HG03565 (cell line): ENCODE measurements at regions not wholly inside any gene's neighbourhood (a gene's known extent, or its start where the extent isn't known, plus 50 kb on each side); places are given as distances from the start of the nearest gene placed in this dataset.
"Not testable (repeated sequence)": the region's sequence is repeated elsewhere in the genome, so short reads cannot be mapped to it uniquely, and the experiment has no call there.

Experiments
- ATAC-seq: cut with Tn5 transposase; IDR thresholded peaks from one replicate; pipeline ENCODE4 v1.9.1; 2021; ENCODE audit warnings: mild to moderate bottlenecking, moderate library complexity; ENCODE audit not compliant: unreplicated experiment

DNA sequence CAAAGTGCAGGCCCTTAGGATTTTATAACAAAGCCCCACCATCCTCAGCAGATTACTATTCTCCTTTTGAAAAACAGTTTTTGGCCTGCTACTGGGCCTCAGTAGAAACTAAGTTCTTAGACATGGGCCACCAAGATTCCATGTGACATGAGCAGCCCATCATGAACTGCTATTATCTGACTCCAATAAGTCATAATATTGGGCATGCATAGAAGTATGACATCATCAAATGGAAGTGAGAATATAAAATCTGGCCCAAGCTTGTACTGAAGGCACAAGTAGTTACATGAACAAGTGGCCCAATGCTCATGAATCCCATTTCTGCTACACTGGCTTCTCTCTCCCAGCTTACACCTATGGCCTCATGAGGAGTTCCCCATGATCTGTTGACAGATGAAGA is 404.8 kb downstream of the EPHA5 start:
- no peak for ATAC-seq

DNA sequence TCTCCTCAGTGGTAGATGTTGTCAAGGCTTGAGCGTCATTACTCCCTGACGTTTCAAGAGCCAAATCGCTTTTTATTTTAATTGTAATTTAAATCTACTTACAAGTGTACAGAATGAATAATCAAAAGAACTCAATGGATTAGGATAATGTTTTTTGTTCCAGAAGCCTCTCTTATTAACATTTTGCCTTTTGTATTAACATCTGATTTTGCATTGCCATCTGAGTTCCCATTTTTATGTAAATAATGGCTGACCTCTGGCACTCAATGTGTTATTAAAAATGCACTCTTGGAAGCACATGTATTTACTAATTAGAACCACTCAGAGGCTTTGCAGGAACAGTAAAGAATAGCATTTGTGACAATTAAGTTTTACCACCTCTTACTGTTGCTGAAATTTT is 411.0 kb downstream of the EPHA5 start:
- ATAC-seq, result no peak

DNA sequence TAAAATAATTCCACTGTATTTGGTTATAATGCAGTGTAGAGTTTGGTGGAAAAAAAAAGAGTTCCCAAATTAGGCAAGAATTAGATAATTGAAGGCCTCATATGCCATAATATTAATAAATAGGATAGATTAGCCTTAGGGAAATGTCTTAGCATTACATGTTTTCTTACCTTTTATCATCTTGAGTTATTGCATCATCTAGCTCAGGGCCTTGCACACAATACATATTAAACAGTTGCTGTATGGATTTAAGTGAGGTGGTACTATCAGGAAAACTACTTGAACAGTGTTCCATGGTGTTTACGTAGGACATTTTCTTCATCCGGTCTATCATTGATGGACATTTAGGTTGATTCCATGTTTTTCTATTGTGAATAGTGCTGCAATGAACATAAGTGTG is 419.4 kb downstream of the EPHA5 start:
- ATAC-seq, result no peak

DNA sequence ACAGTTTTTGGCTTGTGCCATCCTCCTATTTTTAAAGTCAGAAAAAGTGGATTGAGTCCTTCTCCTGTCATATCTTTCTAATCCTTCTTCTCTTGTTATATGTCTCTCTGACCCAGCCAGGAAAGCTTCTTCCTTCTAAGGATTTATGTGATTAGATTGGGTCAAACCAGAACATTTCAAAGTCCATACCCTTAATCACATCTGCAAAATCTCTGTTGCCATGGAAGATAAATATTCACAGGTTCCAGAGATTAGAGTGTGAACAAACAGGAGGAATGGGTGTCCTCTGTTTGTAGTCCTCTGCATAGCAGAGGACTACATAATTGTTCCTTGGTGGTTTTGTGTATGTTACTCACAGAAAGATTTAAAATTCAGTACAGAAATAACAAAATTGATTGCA is 421.2 kb downstream of the EPHA5 start:
- no peak for ATAC-seq

DNA sequence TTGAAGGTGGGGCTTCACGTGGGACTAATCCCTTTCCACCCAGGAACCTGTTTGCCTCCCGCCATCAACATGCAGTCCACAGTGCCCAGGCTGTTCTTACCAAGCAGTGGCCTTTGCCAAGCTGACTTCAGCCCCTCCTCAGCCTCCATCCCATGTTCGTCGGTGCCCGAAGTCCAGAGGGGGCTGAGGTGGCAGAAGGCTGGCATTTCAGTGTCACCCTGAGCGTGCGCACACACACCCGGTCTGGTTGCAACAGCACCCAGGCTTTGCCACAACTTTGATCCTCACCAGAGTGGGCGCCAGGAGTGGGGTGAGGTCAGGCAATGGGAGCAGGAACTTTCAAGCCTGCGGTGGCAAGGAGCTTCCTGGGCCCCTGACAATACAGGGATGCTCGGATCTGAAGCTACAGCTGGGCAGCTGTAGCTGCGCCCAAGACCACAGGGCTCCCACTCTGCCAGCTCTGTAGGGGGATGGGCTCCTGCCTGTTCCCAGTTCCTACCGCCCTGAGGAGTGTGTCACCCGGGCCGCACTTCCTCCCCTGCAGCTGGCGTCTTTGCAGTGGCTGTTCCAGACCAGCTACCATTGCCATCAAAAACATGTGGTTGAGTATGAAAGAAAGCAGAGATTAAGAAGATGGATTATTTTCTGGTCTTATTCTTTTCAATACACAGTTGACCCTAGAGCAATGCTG is 428.0 kb downstream of the EPHA5 start:
- no peak for ATAC-seq

DNA sequence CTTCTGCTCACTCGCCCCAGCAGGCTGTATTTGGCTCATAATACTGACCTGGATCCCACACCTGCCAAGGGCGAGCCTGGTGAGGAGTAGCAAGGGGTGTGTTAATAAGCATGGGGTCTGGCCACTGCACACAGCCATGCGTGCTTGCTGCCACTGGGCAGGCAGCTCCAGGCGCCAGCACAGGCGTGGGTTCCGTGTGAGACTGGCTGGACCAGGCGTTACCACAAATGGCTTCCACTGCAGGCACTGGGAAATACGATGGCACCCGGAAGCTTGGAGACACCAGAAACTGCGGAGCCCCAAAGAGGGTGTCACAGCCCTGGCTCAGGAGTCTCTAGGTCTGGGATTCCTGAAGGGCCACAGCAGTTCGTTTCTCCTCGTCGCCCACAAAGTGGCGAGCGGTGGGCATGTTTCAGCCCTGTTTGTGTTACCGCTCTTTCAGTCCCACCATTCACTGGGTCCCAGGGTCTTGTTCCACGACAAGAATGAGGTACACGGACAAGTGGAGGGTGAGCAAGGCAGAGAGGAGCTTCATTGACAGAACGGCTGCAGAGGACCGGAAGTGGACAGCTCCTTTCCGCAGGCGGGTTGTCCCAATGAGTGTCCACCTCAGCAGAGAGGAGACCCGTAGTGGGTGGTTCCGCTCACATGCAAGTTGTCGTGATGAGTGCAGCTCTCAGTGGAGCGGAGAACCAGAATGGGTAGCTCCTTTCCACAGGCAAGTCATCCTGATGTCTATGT is 428.9 kb downstream of the EPHA5 start:
- no peak for ATAC-seq

DNA sequence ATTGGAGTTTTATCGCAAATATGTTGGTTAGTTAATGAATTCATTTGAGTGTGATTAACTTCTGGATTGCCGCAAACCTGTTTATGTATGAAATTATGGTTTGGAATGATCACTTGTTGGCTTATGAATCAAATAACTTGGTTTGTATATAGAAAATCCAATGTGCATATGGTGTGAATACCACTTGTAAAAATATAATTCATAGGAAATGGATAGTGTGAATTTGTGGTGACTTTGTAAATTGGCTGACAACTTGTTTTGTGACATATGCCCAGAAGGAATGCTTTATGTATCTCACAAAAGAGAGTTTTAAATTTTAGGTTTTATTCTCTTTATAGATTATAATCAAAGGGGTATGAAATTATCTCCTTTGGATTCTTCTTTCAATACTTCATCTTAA is 436.2 kb downstream of the EPHA5 start:
- ATAC-seq, result no peak

DNA sequence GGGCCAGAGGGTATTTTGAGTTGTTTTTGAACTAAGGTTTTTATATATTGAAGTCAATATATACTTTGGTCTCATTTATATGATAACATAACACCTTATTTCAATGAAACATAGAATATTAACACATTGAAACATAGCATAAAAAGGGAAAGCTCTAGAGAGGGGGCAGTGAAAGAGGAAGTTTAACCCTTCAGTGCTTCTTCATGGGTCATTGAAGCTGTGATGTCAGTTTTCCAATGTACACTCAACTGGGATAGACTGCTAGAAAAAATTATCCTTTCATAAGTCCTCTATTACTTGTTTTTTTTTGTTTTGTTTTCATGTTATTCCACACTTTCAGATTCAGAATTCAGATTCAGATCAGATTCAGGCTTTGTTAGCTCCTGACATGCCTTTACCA is 442.7 kb downstream of the EPHA5 start:
- no peak for ATAC-seq

DNA sequence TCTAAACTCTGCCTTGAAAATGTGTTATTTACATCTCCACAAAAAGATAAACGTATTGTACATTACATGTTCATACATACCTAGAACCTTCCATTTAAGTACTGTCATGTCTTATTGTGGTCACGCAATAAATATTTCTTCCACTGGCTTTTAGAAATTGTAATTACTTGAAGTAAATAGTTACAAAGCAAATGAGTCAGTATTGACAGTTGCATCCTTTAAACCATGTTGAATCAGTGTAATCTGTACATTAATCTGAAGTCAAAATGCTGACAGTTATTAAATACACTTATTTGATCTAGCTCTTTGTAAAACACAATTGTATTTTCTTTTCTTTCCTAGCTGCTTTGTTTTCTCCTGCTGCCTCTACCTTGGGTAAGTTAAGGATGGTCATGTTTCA is 446.7 kb downstream of the EPHA5 start:
- ATAC-seq, result no peak

DNA sequence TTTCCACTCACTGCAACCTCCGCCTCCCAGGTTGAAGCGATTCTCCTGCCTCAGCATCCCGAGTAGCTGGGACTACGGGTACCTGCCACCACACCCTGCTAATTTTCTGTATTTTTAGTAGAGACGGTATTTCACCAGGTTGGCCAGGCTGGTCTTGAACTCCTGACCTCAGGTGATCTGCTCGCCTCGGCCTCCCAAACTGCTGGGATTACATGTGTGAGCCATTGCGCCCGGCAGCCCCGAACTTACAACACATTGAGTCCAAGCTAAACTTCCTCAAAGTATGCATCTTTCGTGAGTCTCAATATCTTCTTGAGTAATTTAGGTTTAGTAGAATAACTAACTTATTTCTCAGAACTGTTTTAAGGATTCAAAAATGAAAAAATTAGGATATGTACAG is 447.2 kb downstream of the EPHA5 start:
- ATAC-seq, result not testable (repeated sequence)

DNA sequence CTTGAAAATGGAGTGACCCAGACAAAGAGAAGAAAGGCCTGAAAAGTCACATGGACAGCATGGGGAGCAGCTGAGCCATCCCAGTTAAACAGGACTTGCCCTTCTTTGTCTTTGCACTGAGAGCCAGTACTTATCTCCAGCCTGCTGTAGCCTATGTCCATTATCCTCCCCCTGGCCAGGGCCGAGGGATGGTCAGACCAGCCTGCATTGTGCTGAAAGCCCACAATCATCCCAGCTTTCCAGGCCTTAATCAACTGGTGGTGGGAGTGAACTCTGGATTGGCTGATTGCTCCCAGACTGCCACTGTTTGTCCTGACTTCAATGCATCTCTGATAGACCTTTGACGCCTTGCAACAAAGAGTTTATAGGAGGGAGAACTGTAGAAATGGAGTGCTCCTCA is 453.1 kb downstream of the EPHA5 start:
- no peak for ATAC-seq

DNA sequence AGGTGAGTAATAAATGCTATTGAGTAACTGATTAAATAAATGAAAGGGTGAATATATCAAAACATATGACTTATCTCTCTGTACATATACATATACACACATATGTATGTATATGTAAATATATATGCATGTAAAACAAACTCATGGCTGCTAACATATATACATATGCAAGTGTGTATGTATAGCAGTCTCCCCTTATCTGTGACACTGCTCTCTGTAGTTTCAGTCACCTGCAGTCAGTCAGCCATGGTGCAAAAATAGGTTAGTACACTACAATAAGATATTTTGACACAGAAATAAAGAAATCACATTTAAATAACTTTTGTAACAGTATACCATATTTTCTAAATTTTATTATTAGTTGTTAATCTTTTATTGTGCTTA is 467.4 kb downstream of the EPHA5 start:
- no peak for ATAC-seq

DNA sequence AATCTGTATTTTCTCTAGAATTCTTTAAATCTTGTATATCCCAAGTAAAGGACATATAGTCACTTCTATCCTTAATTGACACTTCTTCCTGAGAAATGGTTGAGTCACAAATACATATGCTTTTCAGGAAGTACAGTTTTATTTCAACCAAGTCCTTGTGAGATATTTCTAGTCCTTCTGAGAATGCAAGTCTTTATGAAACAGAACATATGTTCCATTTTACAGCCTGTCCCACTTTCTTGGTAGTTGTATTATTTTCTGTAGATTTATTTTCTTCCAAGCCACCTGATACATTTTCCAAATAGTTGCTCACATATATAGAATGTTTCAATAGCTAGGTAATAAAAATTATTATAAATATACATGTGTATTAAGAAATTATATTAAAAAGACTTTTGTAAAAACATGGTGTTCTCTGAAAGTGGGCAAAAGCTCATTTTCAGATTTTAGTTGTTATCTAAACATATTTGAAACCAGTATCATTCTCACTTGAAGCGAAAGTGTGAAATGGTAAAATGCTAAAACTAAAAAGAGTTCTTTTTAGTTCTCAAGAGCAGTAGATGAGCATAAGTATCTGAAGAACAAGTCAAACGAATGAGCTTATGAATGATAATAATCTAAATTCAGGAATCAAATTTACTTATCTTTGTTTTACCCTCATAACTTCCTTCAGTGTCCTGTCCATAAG is 468.0 kb downstream of the EPHA5 start:
- no peak for ATAC-seq

DNA sequence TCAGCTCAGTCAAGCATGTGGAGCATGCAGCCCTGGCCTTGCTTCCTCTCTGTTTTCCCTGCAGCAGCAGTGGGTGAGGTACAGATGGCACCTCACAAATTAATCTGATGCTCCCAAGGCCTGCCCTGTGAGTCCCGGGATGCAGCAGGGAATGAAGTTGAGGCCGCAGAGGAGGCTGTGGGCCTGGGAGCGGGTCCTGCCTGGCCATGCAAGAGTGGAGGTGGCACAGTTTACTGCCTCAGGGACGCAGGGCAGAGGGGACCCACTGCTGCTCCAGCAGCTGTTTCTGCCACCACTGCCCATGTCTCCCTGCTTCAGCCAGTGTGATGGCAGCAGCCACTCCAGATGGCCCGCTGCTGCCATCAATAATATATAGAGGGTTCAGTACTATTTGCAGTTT is 474.6 kb downstream of the EPHA5 start:
- no peak for ATAC-seq

DNA sequence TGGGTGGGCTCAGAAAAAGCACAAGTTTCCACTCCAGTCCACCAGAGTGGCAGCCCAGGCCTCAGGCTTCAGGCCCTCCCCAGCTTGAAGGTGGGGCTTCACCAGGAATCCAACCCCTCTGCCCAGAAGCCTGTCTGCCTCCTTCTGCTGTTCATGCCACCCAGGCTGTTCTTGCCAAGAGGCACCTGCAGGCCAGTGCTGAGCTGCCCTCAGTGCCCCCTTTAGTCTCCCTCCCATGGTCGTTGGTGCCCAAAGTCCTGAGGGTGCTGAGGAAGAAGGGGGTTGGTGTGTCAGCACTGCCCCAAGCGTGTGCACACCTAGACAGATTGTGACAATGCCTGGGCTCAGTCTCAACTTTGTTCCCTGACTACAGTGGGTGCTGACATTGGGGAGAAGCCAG is 475.3 kb downstream of the EPHA5 start:
- ATAC-seq, result no peak

DNA sequence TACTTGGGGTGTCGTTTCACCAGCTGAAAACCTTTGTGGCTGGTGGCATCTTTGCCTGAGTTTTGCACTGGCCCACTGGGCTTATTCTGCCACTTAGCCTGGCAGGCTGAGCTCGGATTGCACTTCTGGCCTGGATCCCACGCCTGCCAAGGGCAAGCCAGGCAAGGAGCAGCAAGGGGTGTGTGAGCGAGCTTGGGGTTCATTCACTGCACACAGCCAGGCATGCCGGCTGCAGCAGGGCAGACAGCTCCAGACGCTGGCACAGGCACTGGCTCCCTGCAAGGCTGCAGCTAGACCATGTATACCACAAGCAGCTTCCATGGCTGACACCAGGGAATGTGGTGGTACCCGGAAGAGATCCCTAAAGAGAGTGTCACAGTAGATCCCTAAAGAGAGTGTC is 476.3 kb downstream of the EPHA5 start:
- ATAC-seq, result no peak

DNA sequence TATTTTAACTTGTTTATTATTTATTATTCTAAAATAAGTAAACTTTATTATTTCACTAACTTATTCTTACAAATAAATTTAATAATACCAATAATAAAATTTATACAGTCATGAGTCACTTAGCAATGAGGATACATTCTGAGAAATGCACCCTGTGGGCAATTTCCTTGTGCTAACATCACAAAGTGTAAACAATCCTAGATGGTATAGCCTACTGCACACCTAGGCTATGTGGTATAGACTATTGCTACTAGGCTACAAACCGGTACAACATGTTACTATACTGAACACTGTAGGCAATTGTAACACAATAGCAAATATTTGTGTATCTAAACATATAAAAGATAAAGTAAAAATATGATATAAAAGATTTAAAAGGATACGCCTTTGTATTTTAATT is 479.5 kb downstream of the EPHA5 start:
- ATAC-seq, result no peak

DNA sequence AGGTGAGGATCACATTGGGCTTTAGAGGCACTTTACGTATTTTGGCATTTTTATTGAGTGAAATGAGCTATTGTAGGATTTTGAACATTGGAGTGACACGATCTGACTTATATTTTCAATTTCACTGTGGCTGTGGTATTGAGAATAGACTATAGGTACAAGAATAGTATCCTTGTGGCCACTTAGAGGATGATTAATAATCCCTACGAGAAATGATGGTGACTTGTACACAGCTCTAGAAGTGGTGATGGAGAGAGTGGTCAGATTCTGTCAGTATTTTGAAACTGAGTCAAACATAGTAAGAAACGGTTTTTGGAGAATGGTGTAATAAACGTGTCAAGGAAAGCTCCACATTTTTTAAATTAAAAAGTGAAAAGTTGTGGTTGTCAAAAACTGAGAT is 494.7 kb downstream of the EPHA5 start:
- no peak for ATAC-seq

DNA sequence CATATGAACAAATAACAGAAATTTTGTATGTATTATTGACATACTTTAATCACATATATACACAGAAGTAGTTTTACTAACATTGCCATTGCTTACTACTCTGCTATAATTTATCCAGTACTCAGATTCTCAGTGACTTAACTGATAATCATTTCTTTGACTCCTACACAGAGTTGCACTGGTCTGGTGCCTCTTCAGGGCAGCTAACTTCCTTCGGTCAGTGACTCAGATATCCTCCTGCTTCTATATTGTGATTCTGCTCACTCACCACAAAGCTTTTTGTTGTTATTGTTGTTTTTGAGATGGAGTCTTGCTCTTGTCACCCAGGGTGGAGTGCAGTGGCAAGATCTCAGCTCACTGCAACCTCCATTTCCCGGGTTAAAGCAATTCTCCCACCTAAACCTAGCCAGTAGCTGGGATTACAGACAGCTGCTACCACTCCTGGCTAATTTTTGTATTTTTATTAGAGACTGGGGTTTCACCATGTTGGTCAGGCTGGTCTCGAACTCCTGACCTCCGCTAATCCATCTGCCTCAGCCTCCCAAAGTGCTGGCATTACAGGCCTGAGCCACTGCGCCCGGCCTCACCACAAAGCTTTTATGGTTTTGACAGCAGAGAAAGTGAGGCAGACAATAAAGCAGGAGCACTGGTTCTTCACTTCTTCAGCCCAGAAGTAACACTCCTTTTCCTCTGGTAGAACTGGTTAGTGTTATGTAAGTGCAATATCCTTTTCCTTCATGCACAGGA is 499.3 kb downstream of the EPHA5 start:
- ATAC-seq, result no peak

DNA sequence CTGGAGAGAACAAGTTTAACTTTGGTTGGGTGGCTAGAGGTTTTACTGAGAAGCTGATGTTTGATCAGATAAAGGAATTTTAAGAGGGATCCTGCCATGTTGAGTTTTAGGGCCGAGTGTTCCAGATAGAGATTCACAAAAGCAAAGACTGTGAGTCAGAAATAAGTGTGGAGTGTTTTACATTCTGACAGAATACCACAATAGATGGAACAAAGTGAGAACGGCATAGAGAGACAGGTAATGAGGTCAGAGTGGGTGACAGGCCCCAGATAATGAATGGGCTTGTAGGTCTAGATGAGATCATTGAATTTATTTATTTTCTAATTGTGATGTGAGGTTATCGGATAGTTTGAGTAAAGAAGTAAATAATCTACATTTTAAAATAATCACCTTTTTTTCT is 502.6 kb downstream of the EPHA5 start:
- no peak for ATAC-seq

DNA sequence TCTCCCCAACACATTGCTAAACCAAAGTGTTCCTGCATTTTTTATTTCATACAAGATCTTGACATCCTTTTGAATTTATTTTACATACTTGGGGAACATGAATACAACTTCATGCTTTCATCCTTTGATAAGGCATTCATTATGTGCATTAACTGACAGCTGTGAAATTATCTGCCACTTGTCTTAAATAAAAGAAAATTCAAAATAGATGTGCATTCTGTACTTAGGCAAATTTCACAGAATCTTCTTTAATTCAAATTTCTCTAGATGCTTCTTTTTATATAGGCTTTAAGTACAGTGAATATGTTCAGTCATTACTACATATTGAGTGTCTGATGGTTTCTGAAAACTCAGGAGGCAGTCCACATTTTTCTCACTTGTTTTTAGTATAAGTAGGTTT is 518.1 kb downstream of the EPHA5 start:
- no peak for ATAC-seq

DNA sequence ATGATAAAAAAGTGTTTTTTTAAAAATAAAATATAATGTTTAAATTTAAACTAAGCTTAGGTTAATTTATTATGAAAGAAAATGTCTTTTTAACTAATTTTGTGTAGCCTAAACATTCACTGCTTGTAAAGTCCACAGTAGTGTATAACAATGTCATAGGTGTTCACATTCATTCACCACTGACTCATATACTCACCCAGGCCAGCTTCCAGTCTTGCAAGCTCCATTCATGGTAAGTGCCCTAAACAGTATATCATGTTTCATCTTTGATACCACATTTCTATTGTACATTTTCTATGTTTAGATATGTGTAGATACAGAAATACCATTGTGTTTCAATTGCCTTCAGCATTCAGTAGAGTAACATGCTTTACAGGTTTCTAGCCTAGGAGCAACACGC is 530.3 kb downstream of the EPHA5 start:
- no peak for ATAC-seq
